ENCODE measurements at regions not wholly inside any gene's neighbourhood (a gene's known extent, or its start where the extent isn't known, plus 50 kb on each side); places are given as distances from the start of the nearest gene placed in this dataset.
A peak's percentile ranks its signal among the peaks of the same experiment; 100 is the strongest.

- DNase-seq (ENCODE audit: low read depth in 4 of 4, low spot score in 3 of 4): no peak
Observed at GRCh38 chr3:28868897-28869296, 412.0 kb upstream of the RBMS3 start.

GRCh38 chr3:28877912-28878311 lies 403.0 kb upstream of the RBMS3 start:
- no peak for DNase-seq (ENCODE audit: low read depth in 4 of 4, low spot score in 3 of 4)

- no peak for DNase-seq (ENCODE audit: low read depth in 4 of 4, low spot score in 3 of 4)
Observed at GRCh38 chr3:28890373-28890772, 390.5 kb upstream of the RBMS3 start.

DNA sequence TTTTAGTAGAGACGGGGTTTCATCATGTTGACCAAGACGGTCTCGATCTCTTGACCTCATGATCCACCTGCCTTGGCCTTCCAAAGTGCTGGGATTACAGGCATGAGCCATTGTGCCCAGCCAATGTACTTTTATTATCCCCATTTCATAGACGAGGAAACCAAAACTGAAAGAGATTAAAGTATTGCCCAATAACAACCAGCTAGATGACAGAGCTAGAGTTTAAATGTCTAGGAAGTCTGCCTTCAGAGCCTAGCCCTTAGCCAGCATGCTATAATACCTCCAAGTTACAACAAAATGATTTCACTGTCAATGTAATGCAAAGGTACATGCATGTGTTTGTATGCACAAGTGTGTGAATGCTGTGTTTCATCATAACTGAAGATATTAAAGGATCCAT lies 389.4 kb upstream of the RBMS3 start:
- no peak for DNase-seq (ENCODE audit: low read depth in 4 of 4, low spot score in 3 of 4)

DNA sequence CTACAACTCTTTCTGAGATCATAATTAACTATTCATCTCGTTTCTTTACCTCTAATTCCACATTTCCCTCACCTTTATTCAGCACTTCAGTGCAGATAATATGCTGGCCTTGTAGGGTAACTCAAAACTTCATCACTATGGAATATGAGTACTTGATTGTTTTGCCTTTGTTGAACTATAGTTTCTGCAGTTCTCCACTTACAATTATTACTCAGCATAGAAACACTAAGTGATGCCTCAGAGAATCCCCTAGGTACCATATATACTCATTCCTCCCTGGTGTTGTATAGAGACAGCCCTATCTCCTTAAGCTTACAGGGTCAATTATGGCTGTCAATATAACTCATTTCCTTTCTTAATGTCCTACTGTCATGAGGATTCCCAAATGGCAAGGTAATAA lies 380.6 kb upstream of the RBMS3 start:
- no peak for DNase-seq (ENCODE audit: low read depth in 4 of 4, low spot score in 3 of 4)

GRCh38 chr3:28901018-28901417 lies 379.9 kb upstream of the RBMS3 start:
- no peak for DNase-seq (ENCODE audit: low read depth in 4 of 4, low spot score in 3 of 4)

DNA sequence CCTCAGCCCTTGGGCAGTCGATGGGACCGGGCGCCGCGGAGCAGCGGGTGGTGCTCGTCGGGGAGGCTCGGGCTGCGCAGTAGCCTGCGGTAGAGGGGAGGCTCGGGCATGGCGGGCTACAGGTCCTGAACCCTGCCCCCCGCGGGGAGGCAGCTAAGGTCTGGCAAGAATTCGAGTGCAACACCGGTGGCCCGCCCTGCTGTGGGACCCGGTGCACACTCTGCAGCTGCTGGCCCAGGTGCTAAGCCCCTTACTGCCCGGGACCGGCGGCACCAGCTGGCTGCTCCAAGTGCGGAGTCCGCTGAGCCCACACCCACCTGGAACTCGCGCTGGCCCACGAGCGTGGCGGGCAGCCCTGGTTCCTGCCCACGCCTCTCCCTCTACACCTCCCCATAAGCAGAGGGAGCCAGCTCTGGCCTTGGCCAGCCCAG lies 377.7 kb upstream of the RBMS3 start:
- no peak for DNase-seq (ENCODE audit: low read depth in 4 of 4, low spot score in 3 of 4)

DNA sequence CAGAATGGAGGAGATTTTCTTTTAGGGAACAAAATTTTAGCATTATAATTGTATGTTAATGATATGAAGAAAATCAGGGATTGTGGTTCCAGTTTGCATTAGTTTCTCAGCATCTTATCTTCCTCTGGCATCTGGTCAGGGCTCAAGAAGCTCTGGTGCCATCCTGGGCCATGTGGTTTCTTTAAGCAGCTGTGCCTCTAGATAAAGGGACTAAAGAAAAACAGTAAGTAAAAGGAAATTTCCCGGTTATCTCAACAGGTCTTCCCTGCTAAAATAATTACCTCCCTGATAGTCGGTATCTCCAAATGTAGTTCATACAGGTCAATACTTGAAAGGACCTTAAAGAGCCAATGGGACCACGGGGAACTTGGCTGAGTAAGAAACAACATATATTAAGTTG lies 375.1 kb upstream of the RBMS3 start:
- no peak for DNase-seq (ENCODE audit: low read depth in 4 of 4, low spot score in 3 of 4)

DNA sequence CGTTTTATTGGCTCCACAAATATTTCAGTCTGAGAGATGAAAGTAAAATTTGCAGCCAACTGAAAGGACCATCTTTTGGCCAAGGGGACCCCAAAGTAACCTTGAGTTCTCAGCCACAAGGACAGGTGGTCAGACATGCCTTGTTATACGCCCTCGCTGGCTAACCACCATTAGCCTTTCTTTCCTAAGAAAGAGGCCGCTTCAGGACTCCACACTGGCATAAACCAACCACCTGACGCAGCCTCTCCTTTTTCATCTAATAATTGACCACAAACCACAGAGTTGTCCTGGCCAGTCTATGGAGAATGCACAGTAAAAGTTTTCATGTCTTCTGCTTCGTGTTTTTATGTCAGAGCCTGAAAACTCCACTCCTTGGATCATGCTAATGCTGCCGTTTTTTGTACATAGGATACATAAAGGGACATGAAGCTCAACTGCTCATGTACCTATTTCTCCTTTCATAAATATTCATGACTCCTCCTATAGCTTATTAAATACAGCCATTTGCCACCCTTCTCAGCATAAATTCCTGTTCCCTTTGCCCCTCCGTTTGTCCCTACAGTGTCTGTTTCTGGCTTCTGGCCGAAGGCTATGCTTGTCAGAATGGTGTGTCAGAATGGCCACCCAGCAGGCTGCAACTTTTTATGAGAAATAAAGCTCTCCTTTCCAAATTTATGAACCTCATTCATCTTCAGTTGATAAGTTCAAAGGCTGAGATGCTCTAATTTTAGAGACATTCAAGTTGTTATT lies 374.1 kb upstream of the RBMS3 start:
- DNase-seq (ENCODE audit: low read depth in 4 of 4, low spot score in 3 of 4): no peak

GRCh38 chr3:28907616-28908015 lies 373.3 kb upstream of the RBMS3 start:
- no peak for DNase-seq (ENCODE audit: low read depth in 4 of 4, low spot score in 3 of 4)

- no peak for DNase-seq (ENCODE audit: low read depth in 4 of 4, low spot score in 3 of 4)
Observed at GRCh38 chr3:28912120-28912885, 368.6 kb upstream of the RBMS3 start.

GRCh38 chr3:28915741-28916500 lies 364.9 kb upstream of the RBMS3 start:
- no peak for DNase-seq (ENCODE audit: low read depth in 4 of 4, low spot score in 3 of 4)

- peak; percentile 29 to 54 (median 34) for DNase-seq (ENCODE audit: low read depth in 4 of 4, low spot score in 3 of 4)
Observed at GRCh38 chr3:28916713-28917499, 364.0 kb upstream of the RBMS3 start.

GRCh38 chr3:28917895-28918475 lies 362.9 kb upstream of the RBMS3 start:
- no peak for DNase-seq (ENCODE audit: low read depth in 4 of 4, low spot score in 3 of 4)

DNA sequence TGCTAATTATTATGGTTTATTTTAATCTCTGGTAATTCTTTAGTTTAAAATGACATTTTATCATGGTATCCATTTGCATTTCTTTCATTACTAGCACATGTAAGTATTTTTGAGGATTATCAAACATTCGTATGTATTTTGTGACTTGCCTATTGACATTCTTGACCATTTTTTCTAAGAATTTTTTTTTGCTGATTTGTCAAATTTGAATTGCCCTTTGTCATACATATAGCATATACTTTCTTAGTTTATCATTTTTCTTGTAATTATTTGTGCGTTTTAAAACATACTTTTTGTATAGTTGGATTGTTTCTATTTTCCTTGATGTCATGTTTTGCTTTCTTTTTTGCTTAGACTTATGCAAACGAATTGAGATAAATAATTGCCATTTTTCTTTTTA lies 358.5 kb upstream of the RBMS3 start:
- DNase-seq (ENCODE audit: low read depth in 4 of 4, low spot score in 3 of 4): no peak

DNA sequence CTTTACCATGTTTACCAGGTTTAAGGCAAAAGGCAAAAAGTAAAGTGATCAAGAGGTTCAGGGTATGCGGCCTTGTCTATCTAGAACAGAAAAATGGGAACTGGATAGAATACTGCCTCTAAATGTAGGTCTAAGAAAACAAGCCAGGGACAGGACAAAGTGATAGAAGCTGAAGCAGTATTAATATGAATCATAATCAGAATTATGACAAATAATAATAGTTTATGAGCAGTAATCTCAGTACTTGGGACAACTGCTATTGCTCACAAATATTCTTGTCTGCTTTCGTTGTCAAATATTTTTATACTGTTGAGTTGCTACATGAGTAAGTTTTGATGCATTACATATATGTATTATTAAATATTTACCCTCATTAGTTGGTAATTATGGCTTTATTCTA lies 356.9 kb upstream of the RBMS3 start:
- no peak for DNase-seq (ENCODE audit: low read depth in 4 of 4, low spot score in 3 of 4)

DNA sequence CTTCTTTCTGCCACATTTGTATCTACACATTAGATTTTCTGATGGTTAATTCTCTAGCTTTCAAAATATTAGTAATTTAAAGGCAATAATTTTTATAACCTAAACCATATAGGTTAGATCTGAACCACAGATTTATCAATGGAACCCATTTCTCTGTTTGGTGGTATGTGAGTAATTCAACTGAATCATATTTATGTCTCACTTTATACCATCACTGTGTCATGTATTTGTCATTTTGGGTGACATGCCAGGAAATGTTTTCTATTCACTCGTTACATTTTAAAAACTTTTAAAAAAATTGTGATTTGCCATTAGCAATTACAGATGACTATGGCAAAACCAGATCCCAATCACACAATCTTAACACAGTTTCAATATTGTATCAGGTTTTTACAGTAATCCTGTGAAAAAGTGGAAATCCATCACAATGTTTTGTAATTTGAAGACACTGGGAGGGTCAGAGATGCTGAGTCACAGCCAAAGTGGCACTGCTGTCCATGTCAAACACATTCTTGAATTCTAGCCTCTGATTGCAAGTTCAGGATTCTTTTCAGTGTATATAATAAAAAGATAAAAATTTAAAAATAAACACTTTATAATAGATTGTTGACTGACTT lies 356.0 kb upstream of the RBMS3 start:
- no peak for DNase-seq (ENCODE audit: low read depth in 4 of 4, low spot score in 3 of 4)

DNA sequence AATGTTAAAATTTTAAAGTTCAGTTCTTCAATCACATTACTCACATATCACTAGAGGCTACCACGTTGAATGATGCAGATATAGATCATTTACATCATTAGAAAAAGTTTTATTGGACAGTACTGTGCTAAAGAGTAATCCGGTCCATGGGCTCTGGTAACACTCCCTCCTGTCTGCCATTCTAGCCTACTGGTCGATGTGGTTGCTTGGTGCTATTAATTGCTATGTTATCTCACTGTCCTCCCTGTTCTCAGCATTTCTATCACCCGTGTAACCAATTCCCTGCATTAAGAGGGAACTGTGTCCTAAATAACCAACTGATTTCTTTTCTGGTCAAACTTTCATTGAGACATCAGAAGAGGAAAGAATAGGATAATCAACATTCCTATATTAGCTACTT lies 347.5 kb upstream of the RBMS3 start:
- DNase-seq (ENCODE audit: low read depth in 4 of 4, low spot score in 3 of 4): no peak

DNA sequence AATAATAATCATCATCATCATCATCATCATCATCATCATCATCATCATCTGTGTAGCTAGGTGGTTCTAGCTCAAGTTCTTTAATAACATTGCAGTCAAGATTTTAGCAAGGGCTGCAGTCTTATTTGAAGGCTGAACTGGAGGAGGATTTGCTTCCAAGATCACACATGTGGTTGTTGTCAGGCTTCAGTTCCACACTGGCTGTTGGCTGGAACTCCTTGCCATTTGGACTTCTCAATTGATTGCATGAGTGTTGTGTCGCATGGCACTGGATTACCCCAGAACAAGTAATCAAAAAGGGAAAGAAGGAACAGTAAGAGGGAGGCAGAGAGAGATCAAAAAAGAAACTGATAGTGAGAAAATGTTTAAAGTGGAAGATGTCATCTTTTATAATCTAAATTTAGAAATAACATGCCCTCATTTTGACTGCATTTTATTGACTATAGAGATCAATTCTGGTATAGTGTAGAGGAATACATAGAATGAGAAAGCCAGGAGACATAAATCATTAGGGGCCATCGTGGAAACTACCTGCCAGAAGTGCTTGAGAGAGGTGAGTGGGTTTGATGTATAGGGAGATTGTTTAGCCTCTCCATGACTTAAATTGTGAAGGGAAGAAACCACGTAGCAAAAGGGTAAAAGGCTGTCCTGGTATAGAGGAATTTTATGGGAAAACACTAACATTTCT lies 346.6 kb upstream of the RBMS3 start:
- DNase-seq (ENCODE audit: low read depth in 4 of 4, low spot score in 3 of 4): no peak

Measured in left renal pelvis (tissue), 4 donors.